Keratinocyte (primary cell): ENCODE measurements at regions not wholly inside any gene's neighbourhood (a gene's known extent, or its start where the extent isn't known, plus 50 kb on each side); places are given as distances from the start of the nearest gene placed in this dataset.

Source experiments
- DNase-seq: peaks from one replicate; pipeline ENCODE4 v3.0.0-alpha.2; 2011; ENCODE audit warnings: low read depth, missing footprints, low spot score
- FAIRE-seq: peaks from 2 replicates; lab custom pipeline; 2011; peaks lifted over from hg19 to GRCh38; lab: Jason Lieb, UNC
- H2AFZ ChIP-seq: 2 replicates; pipeline ENCODE4 v1.6.0; 2012; ENCODE audit warnings: low read length, control low read depth, inconsistent platforms; ENCODE audit not compliant: control insufficient read depth
- H3K27ac ChIP-seq: 2 replicates; pipeline ENCODE4 v1.5.1; 2011; ENCODE audit warnings: low read length; ENCODE audit not compliant: control insufficient read depth, insufficient read depth
- H3K27me3 ChIP-seq: 3 replicates; pipeline ENCODE4 v1.6.0; 2011; ENCODE audit warnings: low read length; ENCODE audit not compliant: control insufficient read depth, insufficient read depth; ENCODE audit errors: extremely low read depth
- H3K36me3 ChIP-seq, 2 experiments: 2 replicates in 1 of 2; 3 replicates in 1 of 2; pipeline ENCODE4 v1.5.1; 2011; ENCODE audit warnings: low read length in 2 of 2, mild to moderate bottlenecking in 1 of 2; ENCODE audit not compliant: control insufficient read depth in 2 of 2, insufficient read depth in 2 of 2; ENCODE audit errors: extremely low read depth in 1 of 2
- H3K4me1 ChIP-seq: 3 replicates; pipeline ENCODE4 v1.5.1; 2011; ENCODE audit warnings: low read length; ENCODE audit not compliant: control insufficient read depth, insufficient read depth; ENCODE audit errors: extremely low read depth
- H3K4me2 ChIP-seq: 3 replicates; pipeline ENCODE4 v1.6.0; 2011; ENCODE audit warnings: low read depth, low read length; ENCODE audit not compliant: control insufficient read depth, insufficient read depth; ENCODE audit errors: extremely low read depth
- H3K4me3 ChIP-seq, 3 experiments: fragments of 200-600 bp in 1 of 3; sonication (generic) in 1 of 3; 2 replicates in 2 of 3; 3 replicates in 1 of 3; pipeline ENCODE4 v1.5.1; 2011 to 2016; ENCODE audit warnings: low read length in 3 of 3, mild to moderate bottlenecking in 3 of 3, control low read depth in 2 of 3, inconsistent platforms in 1 of 3, low read depth in 1 of 3, mixed read lengths in 1 of 3, mixed run types in 1 of 3, moderate library complexity in 1 of 3; ENCODE audit not compliant: control insufficient read depth in 2 of 3, insufficient read depth in 2 of 3; ENCODE audit errors: extremely low read depth in 1 of 3
- H3K79me2 ChIP-seq: 2 replicates; pipeline ENCODE4 v1.6.0; 2012; ENCODE audit warnings: low read length; ENCODE audit not compliant: control insufficient read depth, insufficient read depth
- H3K9ac ChIP-seq: 3 replicates; pipeline ENCODE4 v1.6.0; 2011; ENCODE audit warnings: low read length; ENCODE audit not compliant: control insufficient read depth, insufficient read depth; ENCODE audit errors: extremely low read depth
- H3K9me1 ChIP-seq: 3 replicates; pipeline ENCODE4 v1.6.0; 2011; ENCODE audit warnings: low read length; ENCODE audit not compliant: control insufficient read depth, insufficient read depth; ENCODE audit errors: extremely low read depth
- H3K9me3 ChIP-seq: 2 replicates; pipeline ENCODE4 v1.5.1; 2012; ENCODE audit warnings: low read depth, low read length; ENCODE audit not compliant: control insufficient read depth
- H4K20me1 ChIP-seq: 3 replicates; pipeline ENCODE4 v1.6.0; 2011; ENCODE audit warnings: low read length; ENCODE audit not compliant: control insufficient read depth, insufficient read depth; ENCODE audit errors: extremely low read depth
- EZH2 ChIP-seq: IDR thresholded peaks from one replicate; pipeline ENCODE4 v1.6.1; 2012; ENCODE audit warnings: inconsistent platforms, mild to moderate bottlenecking, low read length, moderate library complexity
- dilution Hi-C: fragments of 300-500 bp; cut with MboI; formaldehyde crosslinking; loops from one replicate; pipeline ENCODE4 v1.7.0; 2020; ENCODE audit warnings: low sequenced_read_pairs; ENCODE audit not compliant: extremely low pct_ligation_motif_present
- TF ChIP-seq, protein P1 (sequence below), 3 experiments: IDR thresholded peaks in 1 of 3; conservative IDR thresholded peaks in 1 of 3; optimal IDR thresholded peaks in 1 of 3; 2 replicates in 2 of 3; 3 replicates in 1 of 3; pipeline versions ENCODE3 to v1.5.1; 2011; ENCODE audit warnings: low read length in 3 of 3, mild to moderate bottlenecking in 3 of 3, moderate library complexity in 2 of 3, control low read depth in 1 of 3, inconsistent platforms in 1 of 3; ENCODE audit not compliant: insufficient read depth in 2 of 3; ENCODE audit errors: extremely low read depth in 1 of 3

DNA sequence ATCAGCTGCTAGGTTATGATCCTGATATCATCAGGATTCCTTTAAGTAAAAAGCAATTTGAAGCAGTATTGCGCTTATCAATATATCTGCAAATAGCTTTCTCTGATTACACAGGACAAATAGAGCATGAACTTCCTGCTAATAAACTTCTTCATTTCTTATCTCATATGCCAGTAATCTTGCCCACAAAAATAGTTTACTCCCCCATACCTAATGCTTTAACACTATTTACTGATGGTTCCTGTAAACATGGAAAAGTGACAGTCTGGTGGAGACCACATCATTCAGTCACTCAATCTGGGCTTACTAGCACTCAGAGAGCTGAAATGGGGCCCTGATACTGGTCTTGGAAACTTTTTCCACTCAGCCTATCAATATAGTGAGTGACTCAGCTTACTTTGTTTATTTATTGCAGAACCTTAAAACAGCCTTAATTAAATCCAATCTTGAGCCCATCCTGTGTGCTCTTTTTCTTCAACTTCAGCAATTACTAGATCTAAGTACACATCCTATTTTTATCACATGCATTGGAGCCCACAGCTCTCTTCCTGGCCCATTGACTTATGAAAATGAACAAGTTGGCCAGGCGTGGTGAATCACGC is 1464.3 kb downstream of the UQCRFS1 start:
- DNase-seq (no peak), FAIRE-seq (no peak)
- Histone ChIP-seq H3K4me3 (no peak overlapping the region), H3K27ac (no peak overlapping the region), H3K9ac (no peak overlapping the region), H3K27me3 (no peaks in the 10 kb centered on the region), H2AFZ (no peak overlapping the region), H3K36me3 (peaks cover 0 to 2% of the 10 kb centered on the region in 2 experiments), H4K20me1 (no peaks in the 10 kb centered on the region), H3K4me2 (no peak overlapping the region), H3K9me1 (no peaks in the 10 kb centered on the region), H3K4me1 (no peaks in the 10 kb centered on the region), H3K79me2 (no peaks in the 10 kb centered on the region), H3K9me3 (no peaks in the 10 kb centered on the region)
- dilution Hi-C loops: no loop called here
- TF ChIP-seq, protein P1, sequence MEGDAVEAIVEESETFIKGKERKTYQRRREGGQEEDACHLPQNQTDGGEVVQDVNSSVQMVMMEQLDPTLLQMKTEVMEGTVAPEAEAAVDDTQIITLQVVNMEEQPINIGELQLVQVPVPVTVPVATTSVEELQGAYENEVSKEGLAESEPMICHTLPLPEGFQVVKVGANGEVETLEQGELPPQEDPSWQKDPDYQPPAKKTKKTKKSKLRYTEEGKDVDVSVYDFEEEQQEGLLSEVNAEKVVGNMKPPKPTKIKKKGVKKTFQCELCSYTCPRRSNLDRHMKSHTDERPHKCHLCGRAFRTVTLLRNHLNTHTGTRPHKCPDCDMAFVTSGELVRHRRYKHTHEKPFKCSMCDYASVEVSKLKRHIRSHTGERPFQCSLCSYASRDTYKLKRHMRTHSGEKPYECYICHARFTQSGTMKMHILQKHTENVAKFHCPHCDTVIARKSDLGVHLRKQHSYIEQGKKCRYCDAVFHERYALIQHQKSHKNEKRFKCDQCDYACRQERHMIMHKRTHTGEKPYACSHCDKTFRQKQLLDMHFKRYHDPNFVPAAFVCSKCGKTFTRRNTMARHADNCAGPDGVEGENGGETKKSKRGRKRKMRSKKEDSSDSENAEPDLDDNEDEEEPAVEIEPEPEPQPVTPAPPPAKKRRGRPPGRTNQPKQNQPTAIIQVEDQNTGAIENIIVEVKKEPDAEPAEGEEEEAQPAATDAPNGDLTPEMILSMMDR (optimal IDR thresholded peaks at IDR 0.05 in 1 of 3, IDR thresholded peaks at IDR 0.05 in 1 of 3, conservative IDR thresholded peaks at IDR 0.05 in 1 of 3; ENCODE audit: extremely low read depth in 1 of 3, insufficient read depth in 2 of 3, low read length in 3 of 3): no peak
- no peak for TF ChIP-seq EZH2

DNA sequence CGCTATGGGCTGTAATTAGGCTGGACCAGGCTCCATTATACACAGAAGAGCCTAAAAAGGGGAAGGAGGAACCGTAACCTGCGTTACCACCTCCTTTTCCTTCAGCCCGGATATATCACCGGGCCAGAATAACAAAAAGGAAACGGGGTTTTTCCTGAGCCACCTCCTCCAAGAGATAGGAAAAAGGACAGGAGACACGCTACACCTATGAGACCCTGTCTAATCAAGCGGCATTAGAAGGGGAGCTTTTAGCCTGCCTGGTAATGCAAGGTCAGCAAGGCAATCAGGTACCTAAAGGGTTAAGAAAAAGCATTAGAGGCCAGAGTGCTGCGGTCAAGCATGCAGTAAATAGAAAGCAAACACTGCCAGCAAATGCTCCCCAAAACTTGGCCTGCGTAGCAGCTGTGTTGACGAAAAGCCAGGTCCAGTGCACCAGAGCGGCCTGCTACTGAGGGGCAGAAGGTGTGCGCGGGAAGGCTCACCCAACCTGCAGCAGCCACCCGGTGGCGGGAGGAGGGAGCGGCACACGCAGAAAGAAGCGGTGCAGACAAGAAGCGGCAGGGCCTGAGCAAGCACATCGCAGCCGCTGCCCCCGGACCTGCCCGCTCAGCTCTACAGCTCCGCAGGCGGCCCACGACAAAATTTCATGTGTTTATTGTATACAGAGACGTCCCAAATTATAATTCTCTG is 1466.1 kb downstream of the UQCRFS1 start:
- no peak overlapping the region for H3K4me2 ChIP-seq
- H4K20me1 ChIP-seq: no peaks in the 10 kb centered on the region
- no peaks in the 10 kb centered on the region for H3K27me3 ChIP-seq
- no peaks in the 10 kb centered on the region for H3K4me1 ChIP-seq
- DNase-seq: no peak
- TF ChIP-seq, protein P1 (optimal IDR thresholded peaks at IDR 0.05 in 1 of 3, IDR thresholded peaks at IDR 0.05 in 1 of 3, conservative IDR thresholded peaks at IDR 0.05 in 1 of 3; ENCODE audit: extremely low read depth in 1 of 3, insufficient read depth in 2 of 3, low read length in 3 of 3): peak in 2 of 3 experiments; percentile 32 to 45
- no peak for TF ChIP-seq EZH2
- no peak for FAIRE-seq
- no peaks in the 10 kb centered on the region for H3K9me3 ChIP-seq
- peaks cover 0 to 2% of the 10 kb centered on the region in 2 experiments for H3K36me3 ChIP-seq
- H3K27ac ChIP-seq: no peak overlapping the region
- H3K4me3 ChIP-seq: no peak overlapping the region
- dilution Hi-C loops: no loop called here
- H2AFZ ChIP-seq: no peak overlapping the region
- H3K79me2 ChIP-seq: no peaks in the 10 kb centered on the region
- H3K9me1 ChIP-seq: no peaks in the 10 kb centered on the region
- H3K9ac ChIP-seq: no peak overlapping the region
